KMS-11 (cell line): ENCODE measurements at regions not wholly inside any gene's neighbourhood (a gene's known extent, or its start where the extent isn't known, plus 50 kb on each side); places are given as distances from the start of the nearest gene placed in this dataset.
"Not testable (repeated sequence)": the region's sequence is repeated elsewhere in the genome, so short reads cannot be mapped to it uniquely, and the experiment has no call there.

Source experiments
- H2AFZ ChIP-seq: fragments of 200-600 bp; sonication (generic); 2 replicates; pipeline ENCODE4 v1.6.1; 2016; ENCODE audit warnings: antibody characterized with exemption, mixed run types, low read depth
- H3K27ac ChIP-seq: fragments of 200-600 bp; sonication (generic); 2 replicates; pipeline ENCODE4 v1.6.1; 2016; ENCODE audit warnings: mild to moderate bottlenecking, mixed run types
- H3K27me3 ChIP-seq: fragments of 200-600 bp; sonication (generic); 2 replicates; pipeline ENCODE4 v1.6.1; 2017; ENCODE audit warnings: mild to moderate bottlenecking, low read depth, mixed run types, moderate library complexity; ENCODE audit not compliant: insufficient read depth
- H3K36me3 ChIP-seq: fragments of 200-600 bp; sonication (generic); 2 replicates; pipeline ENCODE4 v1.6.1; 2017; ENCODE audit warnings: mild to moderate bottlenecking, mixed run types; ENCODE audit not compliant: insufficient read depth
- H3K4me1 ChIP-seq: fragments of 200-600 bp; sonication (generic); 2 replicates; pipeline ENCODE4 v1.6.1; 2016; ENCODE audit warnings: mild to moderate bottlenecking, low read depth, mixed run types; ENCODE audit not compliant: poor library complexity, severe bottlenecking
- H3K4me2 ChIP-seq: fragments of 200-600 bp; sonication (generic); 2 replicates; pipeline ENCODE4 v1.7.0; 2016; ENCODE audit warnings: mild to moderate bottlenecking, mixed run types
- H3K4me3 ChIP-seq: fragments of 200-600 bp; sonication (generic); IDR thresholded peaks from 2 replicates; pipeline ENCODE4 v1.6.1; 2017; ENCODE audit warnings: low read depth, low read length, mixed read lengths; ENCODE audit not compliant: insufficient read depth
- H3K79me2 ChIP-seq: fragments of 200-600 bp; sonication (generic); 2 replicates; pipeline ENCODE4 v1.6.1; 2016; ENCODE audit warnings: low read depth, mixed run types; ENCODE audit not compliant: insufficient read depth
- H3K9ac ChIP-seq: fragments of 200-600 bp; sonication (generic); 2 replicates; pipeline ENCODE4 v1.6.1; 2016; ENCODE audit warnings: mild to moderate bottlenecking, mixed run types
- H4K20me1 ChIP-seq: fragments of 200-600 bp; sonication (generic); 2 replicates; pipeline ENCODE4 v1.6.1; 2016; ENCODE audit warnings: mild to moderate bottlenecking, mixed run types; ENCODE audit not compliant: insufficient read depth
- CTCF ChIP-seq: fragments of 200-600 bp; sonication (generic); conservative IDR thresholded peaks from 2 replicates; pipeline ENCODE4 v1.6.1; 2017; ENCODE audit warnings: low read depth, mild to moderate bottlenecking, antibody characterized with exemption, low read length, moderate library complexity, mixed read lengths

GRCh38 chr3:95813244-95813643, 1001.1 kb upstream of the EPHA6 start:
- no peak overlapping the region for H3K4me3 ChIP-seq
- no peaks in the 10 kb centered on the region for H3K79me2 ChIP-seq
- H3K27ac ChIP-seq, result no peak overlapping the region
- TF ChIP-seq CTCF, result no peak
- no peaks in the 10 kb centered on the region for H4K20me1 ChIP-seq
- no peaks in the 10 kb centered on the region for H3K36me3 ChIP-seq
- no peak overlapping the region for H2AFZ ChIP-seq
- no peak overlapping the region for H3K4me2 ChIP-seq
- no peak overlapping the region for H3K9ac ChIP-seq
- H3K4me1 ChIP-seq, result no peaks in the 10 kb centered on the region
- H3K27me3 ChIP-seq, result no peaks in the 10 kb centered on the region

- no peak for TF ChIP-seq CTCF
- H3K27ac ChIP-seq, result no peak overlapping the region
- H3K27me3 ChIP-seq, result no peaks in the 10 kb centered on the region
- H2AFZ ChIP-seq, result no peak overlapping the region
- H3K9ac ChIP-seq, result no peak overlapping the region
- no peaks in the 10 kb centered on the region for H3K79me2 ChIP-seq
- no peaks in the 10 kb centered on the region for H3K4me1 ChIP-seq
- H3K4me3 ChIP-seq, result no peak overlapping the region
- H4K20me1 ChIP-seq, result no peaks in the 10 kb centered on the region
- H3K4me2 ChIP-seq, result no peak overlapping the region
- H3K36me3 ChIP-seq, result no peaks in the 10 kb centered on the region
Measured at GRCh38 chr3:95815828-95816227, 998.6 kb upstream of the EPHA6 start.

GRCh38 chr3:95826419-95826818, 988.0 kb upstream of the EPHA6 start:
- no peak overlapping the region for H3K4me3 ChIP-seq
- H2AFZ ChIP-seq, result no peak overlapping the region
- TF ChIP-seq CTCF, result no peak
- no peaks in the 10 kb centered on the region for H3K79me2 ChIP-seq
- H3K4me1 ChIP-seq, result no peaks in the 10 kb centered on the region
- no peaks in the 10 kb centered on the region for H4K20me1 ChIP-seq
- no peak overlapping the region for H3K4me2 ChIP-seq
- no peak overlapping the region for H3K9ac ChIP-seq
- no peak overlapping the region for H3K27ac ChIP-seq
- no peaks in the 10 kb centered on the region for H3K27me3 ChIP-seq
- H3K36me3 ChIP-seq, result no peaks in the 10 kb centered on the region

- H3K36me3 ChIP-seq, result no peaks in the 10 kb centered on the region
- no peak overlapping the region for H2AFZ ChIP-seq
- H3K4me1 ChIP-seq, result no peaks in the 10 kb centered on the region
- no peak overlapping the region for H3K27ac ChIP-seq
- no peak overlapping the region for H3K4me3 ChIP-seq
- no peak for TF ChIP-seq CTCF
- no peak overlapping the region for H3K9ac ChIP-seq
- no peaks in the 10 kb centered on the region for H4K20me1 ChIP-seq
- no peaks in the 10 kb centered on the region for H3K27me3 ChIP-seq
- H3K4me2 ChIP-seq, result no peak overlapping the region
- no peaks in the 10 kb centered on the region for H3K79me2 ChIP-seq
Measured at GRCh38 chr3:95832146-95832545, 982.2 kb upstream of the EPHA6 start.

GRCh38 chr3:95860628-95861027, 953.8 kb upstream of the EPHA6 start:
- H3K4me3 ChIP-seq, H3K36me3 ChIP-seq, H3K9ac ChIP-seq, H3K4me1 ChIP-seq, H3K79me2 ChIP-seq, H3K27me3 ChIP-seq, H2AFZ ChIP-seq, H4K20me1 ChIP-seq, H3K4me2 ChIP-seq, H3K27ac ChIP-seq: not testable (repeated sequence)
